GM20000 (cell line): ENCODE measurements at regions not wholly inside any gene's neighbourhood (a gene's known extent, or its start where the extent isn't known, plus 50 kb on each side); places are given as distances from the start of the nearest gene placed in this dataset.

Source experiments
- DNase-seq: peaks from one replicate; pipeline ENCODE4 v3.0.0; 2012; ENCODE audit warnings: low spot score
- TF ChIP-seq, protein P1 (sequence below): IDR thresholded peaks from 2 replicates; pipeline ENCODE4 v1.5.1; 2012; ENCODE audit warnings: mild to moderate bottlenecking, control low read depth; ENCODE audit errors: extremely low read depth, missing control alignments

DNA sequence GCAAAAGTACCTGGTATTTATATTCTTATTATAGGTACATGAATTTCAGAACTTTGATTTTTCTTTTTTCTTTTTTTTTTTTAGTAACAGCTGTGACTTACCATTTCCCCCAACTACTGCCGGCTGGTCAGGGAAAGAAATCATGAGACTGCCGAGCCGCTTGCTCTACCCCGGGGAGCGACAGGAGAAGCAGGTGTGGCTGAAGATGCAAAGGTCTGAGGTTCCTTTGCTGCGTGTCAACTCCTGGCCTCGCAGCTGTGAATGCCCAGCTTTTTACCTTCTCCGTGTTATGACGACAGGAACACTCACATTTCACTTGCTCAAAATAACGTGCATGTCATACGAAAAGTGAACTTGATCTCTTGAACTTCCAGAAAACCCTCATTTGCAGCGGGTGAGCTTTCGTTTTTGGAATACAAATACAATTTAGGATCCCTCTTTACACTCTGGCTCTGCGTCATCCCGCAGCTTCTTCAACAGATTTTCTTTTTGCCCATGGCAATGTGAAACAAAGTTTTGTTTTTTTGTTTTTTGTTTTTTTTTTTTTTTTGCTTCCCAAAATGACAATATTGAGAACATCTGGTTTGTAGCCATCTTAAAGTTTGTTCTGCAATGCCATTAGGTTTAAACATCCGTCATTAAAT is 117.9 kb downstream of the EFNB2 start:
- DNase-seq, result no peak
- TF ChIP-seq, protein P1, sequence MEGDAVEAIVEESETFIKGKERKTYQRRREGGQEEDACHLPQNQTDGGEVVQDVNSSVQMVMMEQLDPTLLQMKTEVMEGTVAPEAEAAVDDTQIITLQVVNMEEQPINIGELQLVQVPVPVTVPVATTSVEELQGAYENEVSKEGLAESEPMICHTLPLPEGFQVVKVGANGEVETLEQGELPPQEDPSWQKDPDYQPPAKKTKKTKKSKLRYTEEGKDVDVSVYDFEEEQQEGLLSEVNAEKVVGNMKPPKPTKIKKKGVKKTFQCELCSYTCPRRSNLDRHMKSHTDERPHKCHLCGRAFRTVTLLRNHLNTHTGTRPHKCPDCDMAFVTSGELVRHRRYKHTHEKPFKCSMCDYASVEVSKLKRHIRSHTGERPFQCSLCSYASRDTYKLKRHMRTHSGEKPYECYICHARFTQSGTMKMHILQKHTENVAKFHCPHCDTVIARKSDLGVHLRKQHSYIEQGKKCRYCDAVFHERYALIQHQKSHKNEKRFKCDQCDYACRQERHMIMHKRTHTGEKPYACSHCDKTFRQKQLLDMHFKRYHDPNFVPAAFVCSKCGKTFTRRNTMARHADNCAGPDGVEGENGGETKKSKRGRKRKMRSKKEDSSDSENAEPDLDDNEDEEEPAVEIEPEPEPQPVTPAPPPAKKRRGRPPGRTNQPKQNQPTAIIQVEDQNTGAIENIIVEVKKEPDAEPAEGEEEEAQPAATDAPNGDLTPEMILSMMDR, result no peak

GRCh38 chr13:106416645-106417044 is 118.8 kb downstream of the EFNB2 start:
- no peak for DNase-seq
- TF ChIP-seq, protein P1, result no peak

- TF ChIP-seq, protein P1, result no peak
- DNase-seq, result no peak
These were observed 119.5 kb downstream of the EFNB2 start for GRCh38 chr13:106415971-106416370.

GRCh38 chr13:106415442-106415841 is 120.0 kb downstream of the EFNB2 start:
- TF ChIP-seq, protein P1, result no peak

DNA sequence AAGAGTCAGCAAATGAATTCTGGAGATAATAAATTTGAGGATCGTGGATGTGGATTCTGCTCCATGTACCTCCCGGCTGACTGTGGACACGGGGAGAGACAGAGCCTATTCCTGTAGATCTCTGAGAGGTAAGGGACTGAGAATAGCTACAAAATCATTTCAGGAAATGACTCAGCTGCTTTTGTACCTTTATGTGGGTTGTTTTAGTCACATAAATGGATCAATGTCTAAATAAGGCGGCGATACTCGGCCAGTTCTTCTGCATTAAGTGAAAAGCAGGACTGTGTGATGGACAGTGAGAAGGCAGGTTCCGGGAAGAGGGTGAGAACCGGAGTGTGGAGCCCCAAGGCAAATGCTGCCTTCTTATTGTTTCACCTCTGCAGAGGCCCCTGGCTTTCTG is 128.1 kb downstream of the EFNB2 start:
- TF ChIP-seq, protein P1, result no peak
- DNase-seq, result no peak

More at GRCh38 chr13:106415442-106415841, 120.0 kb downstream of the EFNB2 start:
- no peak for DNase-seq

- TF ChIP-seq, protein P1, result no peak
- DNase-seq, result no peak
These were observed 129.7 kb downstream of the EFNB2 start for GRCh38 chr13:106405731-106406130.

- TF ChIP-seq, protein P1, result no peak
- no peak for DNase-seq
These were observed 132.2 kb downstream of the EFNB2 start for GRCh38 chr13:106403280-106403679.
